ENCODE measurements at regions not wholly inside any gene's neighbourhood (a gene's known extent, or its start where the extent isn't known, plus 50 kb on each side); places are given as distances from the start of the nearest gene placed in this dataset.

DNA sequence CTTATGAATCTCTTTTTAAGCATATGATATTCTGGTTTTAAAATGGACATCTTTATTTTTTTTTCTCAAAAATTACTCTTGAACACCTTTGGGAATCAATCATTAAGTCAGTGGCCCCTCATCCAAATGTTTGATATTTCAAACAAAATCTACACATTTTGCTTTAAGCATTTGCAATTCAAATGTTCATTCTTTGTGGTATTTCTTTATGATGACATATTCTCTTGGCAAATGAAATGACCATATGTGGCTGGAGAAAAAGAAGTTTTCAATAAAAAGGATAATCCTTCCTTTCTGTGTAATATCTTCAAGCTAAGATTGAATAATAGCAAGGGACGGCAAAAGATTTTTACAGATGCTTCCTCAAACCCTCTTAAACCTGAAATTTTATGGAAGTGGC, 420.8 kb downstream of the MTRR start:
- TF ChIP-seq CTCF (conservative IDR thresholded peaks at IDR 0.05; ENCODE audit: low read length) (no peak), EZH2phosphoT487 (IDR thresholded peaks at IDR 0.05; ENCODE audit: borderline replicate concordance, low read depth, low read length) (no peak)
